Parathyroid adenoma (tissue), 2 donors: ENCODE measurements at regions not wholly inside any gene's neighbourhood (a gene's known extent, or its start where the extent isn't known, plus 50 kb on each side); places are given as distances from the start of the nearest gene placed in this dataset.

ENCODE experiments used
- H2AFZ ChIP-seq: fragments of 300-600 bp; sonication (generic); one replicate; pipeline ENCODE4 v1.7.0; 2017; ENCODE audit warnings: antibody characterized with exemption, mild to moderate bottlenecking
- H3K27ac ChIP-seq: fragments of 300-600 bp; sonication (generic); one replicate; pipeline ENCODE4 v1.7.0; 2017
- H3K27me3 ChIP-seq: fragments of 300-600 bp; sonication (generic); one replicate; pipeline ENCODE4 v1.7.0; 2017; ENCODE audit warnings: low read length; ENCODE audit not compliant: control insufficient read depth, insufficient read depth
- H3K36me3 ChIP-seq: fragments of 300-600 bp; sonication (generic); one replicate; pipeline ENCODE4 v1.7.0; 2017; ENCODE audit warnings: low read length; ENCODE audit not compliant: control insufficient read depth, insufficient read depth
- H3K4me1 ChIP-seq: fragments of 300-600 bp; sonication (generic); one replicate; pipeline ENCODE4 v1.7.0; 2017; ENCODE audit warnings: control low read depth
- H3K4me2 ChIP-seq: fragments of 300-600 bp; sonication (generic); one replicate; pipeline ENCODE4 v1.7.0; 2017; ENCODE audit warnings: low read length
- H3K4me3 ChIP-seq: fragments of 300-600 bp; sonication (generic); one replicate; pipeline ENCODE4 v1.7.0; 2017; ENCODE audit warnings: low read depth, low read length
- H3K79me2 ChIP-seq: fragments of 300-600 bp; sonication (generic); one replicate; pipeline ENCODE4 v1.7.0; 2017; ENCODE audit warnings: control low read depth
- H3K9ac ChIP-seq: fragments of 300-600 bp; sonication (generic); one replicate; pipeline ENCODE4 v1.7.0; 2017; ENCODE audit warnings: mild to moderate bottlenecking
- H3K9me3 ChIP-seq: fragments of 300-600 bp; sonication (generic); one replicate; pipeline ENCODE4 v1.7.0; 2017; ENCODE audit warnings: low read length; ENCODE audit not compliant: control insufficient read depth
- CTCF ChIP-seq: fragments of 300-600 bp; sonication (generic); IDR thresholded peaks from one replicate; pipeline ENCODE4 v1.7.0; 2017; ENCODE audit warnings: antibody characterized with exemption, mild to moderate bottlenecking
- donor health status: primary hyperparathyroidism.

DNA sequence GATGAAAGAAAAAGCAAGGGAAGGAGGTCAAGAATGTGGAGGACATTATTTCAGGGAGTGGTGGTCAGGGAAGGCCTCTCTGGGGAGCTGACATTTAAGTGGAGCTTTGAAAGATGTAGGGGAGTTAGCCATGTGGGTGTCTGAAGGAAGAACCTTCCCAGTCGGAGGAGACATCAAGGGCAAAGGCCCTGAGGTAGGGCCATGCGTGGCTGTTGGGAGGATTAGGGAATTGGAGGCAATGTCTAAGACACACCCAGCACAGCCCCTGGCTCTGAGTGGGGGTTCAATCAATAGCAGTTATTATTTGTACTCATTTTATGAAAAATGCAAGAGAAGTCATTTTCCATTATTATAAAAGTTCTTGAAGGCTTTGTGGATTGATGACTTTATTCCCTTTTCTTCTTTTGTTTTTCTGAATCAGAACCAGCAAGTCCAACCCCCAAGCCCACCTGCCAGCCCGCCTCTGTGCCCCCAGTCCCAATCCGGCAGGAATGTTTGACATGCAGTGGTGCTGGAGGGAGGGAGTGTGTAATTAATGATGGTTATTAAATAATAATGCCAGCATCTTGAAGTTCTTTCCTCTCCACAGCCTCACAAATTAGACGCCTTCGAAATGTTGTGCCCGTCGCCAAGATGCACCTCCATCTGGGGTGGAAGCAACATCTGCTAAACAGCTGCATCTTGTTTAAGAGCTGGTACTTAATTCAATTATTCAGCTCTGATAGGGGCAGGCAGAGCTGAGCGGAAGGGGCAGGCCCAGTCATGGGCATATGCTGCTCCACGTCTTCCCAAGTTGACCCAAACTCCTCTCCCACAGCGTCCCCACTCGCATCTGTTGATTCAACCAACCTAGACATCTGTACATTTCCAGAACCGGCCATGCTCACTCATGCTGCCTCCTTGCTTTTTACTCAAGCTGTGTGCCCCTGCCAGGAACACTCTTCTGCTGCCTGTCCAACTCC, 81.3 kb upstream of the SIRPA start:
- Histone ChIP-seq H3K36me3 (no peaks in the 10 kb centered on the region), H3K9ac (no peak overlapping the region), H3K4me2 (no peak overlapping the region), H3K27me3 (no peaks in the 10 kb centered on the region), H3K9me3 (no peaks in the 10 kb centered on the region), H2AFZ (no peak overlapping the region), H3K27ac (no peak overlapping the region), H3K4me1 (peaks cover 3% of the 10 kb centered on the region), H3K79me2 (no peaks in the 10 kb centered on the region), H3K4me3 (no peak overlapping the region)
- no peak for TF ChIP-seq CTCF

DNA sequence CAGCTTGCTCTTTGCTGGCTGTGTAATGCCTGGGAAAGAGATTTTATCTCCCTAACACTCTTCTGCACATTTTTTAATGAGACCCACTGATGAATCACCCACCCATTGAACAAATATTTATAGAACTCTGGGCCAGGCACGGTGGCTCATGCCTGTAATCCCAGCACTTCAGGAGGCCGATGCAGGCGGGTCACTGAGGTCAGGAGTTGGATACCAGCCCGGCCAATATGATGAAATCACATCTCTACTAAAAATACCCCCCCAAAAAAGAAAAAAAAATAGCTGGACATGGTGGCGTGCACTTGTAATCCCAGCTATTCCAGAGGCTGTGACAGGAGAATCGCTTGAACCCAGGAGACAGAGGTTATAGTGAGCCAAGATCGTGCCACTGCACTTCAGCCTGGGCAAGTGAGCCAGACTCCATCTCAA, 82.1 kb upstream of the SIRPA start:
- TF ChIP-seq CTCF, result no peak
- Histone ChIP-seq H3K9ac (no peak overlapping the region), H3K9me3 (no peaks in the 10 kb centered on the region), H3K4me3 (no peak overlapping the region), H3K36me3 (no peaks in the 10 kb centered on the region), H3K4me1 (peaks cover 3% of the 10 kb centered on the region), H3K79me2 (no peaks in the 10 kb centered on the region), H3K27ac (no peak overlapping the region), H3K27me3 (no peaks in the 10 kb centered on the region), H2AFZ (no peak overlapping the region), H3K4me2 (no peak overlapping the region)

GRCh38 chr20:1811621-1812498, 83.3 kb upstream of the SIRPA start:
- H3K4me1 ChIP-seq, result peaks cover 3% of the 10 kb centered on the region
- H3K79me2 ChIP-seq, result no peaks in the 10 kb centered on the region
- TF ChIP-seq CTCF, result no peak
- H3K4me2 ChIP-seq, result no peak overlapping the region
- no peaks in the 10 kb centered on the region for H3K27me3 ChIP-seq
- H3K9me3 ChIP-seq, result no peaks in the 10 kb centered on the region
- H3K27ac ChIP-seq, result no peak overlapping the region
- H2AFZ ChIP-seq, result no peak overlapping the region
- no peak overlapping the region for H3K9ac ChIP-seq
- no peak overlapping the region for H3K4me3 ChIP-seq
- H3K36me3 ChIP-seq, result no peaks in the 10 kb centered on the region

DNA sequence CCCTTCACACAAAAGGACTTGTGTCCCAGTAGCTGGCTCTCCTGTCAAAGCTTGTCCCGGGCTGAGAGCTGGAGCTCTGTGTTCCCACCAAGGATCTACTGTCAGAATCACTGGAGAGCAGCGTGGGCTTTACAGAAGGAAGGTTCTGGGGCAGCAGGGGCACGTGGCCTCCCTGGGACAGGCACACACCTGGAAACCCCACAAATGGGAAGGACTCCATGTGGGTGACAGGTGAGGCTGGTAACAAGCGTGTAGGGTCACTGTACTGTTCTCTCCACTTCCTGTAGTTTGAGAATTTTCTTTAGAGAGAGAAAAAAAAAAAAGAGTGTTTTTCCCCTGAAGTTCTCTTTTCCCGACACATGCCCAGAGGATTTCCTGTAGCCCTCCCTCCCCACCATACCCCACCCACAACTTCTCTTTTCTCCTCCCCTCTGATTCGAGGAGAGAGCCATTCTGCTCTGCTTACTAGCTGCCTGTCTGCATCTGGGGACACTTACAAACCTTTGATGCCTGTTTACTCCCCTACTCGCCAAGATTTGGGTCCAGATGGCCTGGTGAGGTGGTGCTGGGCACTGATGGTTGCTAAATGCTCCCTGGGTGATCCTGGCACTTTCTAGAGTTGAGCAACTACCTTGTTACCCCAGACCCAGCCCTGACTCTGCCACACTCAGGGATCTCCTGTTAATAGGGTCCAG, 84.1 kb upstream of the SIRPA start:
- Histone ChIP-seq H3K9me3 (no peaks in the 10 kb centered on the region), H2AFZ (no peak overlapping the region), H3K9ac (no peak overlapping the region), H3K36me3 (no peaks in the 10 kb centered on the region), H3K4me3 (no peak overlapping the region), H3K79me2 (no peaks in the 10 kb centered on the region), H3K27ac (no peak overlapping the region), H3K27me3 (no peaks in the 10 kb centered on the region), H3K4me1 (peaks cover 3% of the 10 kb centered on the region), H3K4me2 (no peak overlapping the region)
- TF ChIP-seq CTCF, result no peak
